Liver (tissue), 3 donors: ENCODE measurements at regions not wholly inside any gene's neighbourhood (a gene's known extent, or its start where the extent isn't known, plus 50 kb on each side); places are given as distances from the start of the nearest gene placed in this dataset.

Source experiments
- GABPA ChIP-seq, 2 donors: IDR thresholded peaks in 1 of 2; conservative IDR thresholded peaks in 1 of 2; 2 replicates each; pipeline ENCODE4 v1.6.1; 2016; ENCODE audit warnings: antibody characterized with exemption in 2 of 2, mild to moderate bottlenecking in 1 of 2, moderate library complexity in 1 of 2
- HNF4G ChIP-seq: IDR thresholded peaks from 2 replicates; pipeline ENCODE4 v1.6.1; 2016; ENCODE audit warnings: antibody characterized with exemption
- JUND ChIP-seq, 2 donors: IDR thresholded peaks; 2 replicates each; pipeline ENCODE4 v1.6.1; 2016; ENCODE audit warnings: antibody characterized with exemption in 2 of 2
- TAF1 ChIP-seq: conservative IDR thresholded peaks from 2 replicates; pipeline ENCODE4 v1.6.1; 2016; ENCODE audit warnings: antibody characterized with exemption, mild to moderate bottlenecking
- YY1 ChIP-seq: IDR thresholded peaks from 2 replicates; pipeline ENCODE4 v1.6.1; 2016; ENCODE audit warnings: antibody characterized with exemption, mild to moderate bottlenecking
- TF ChIP-seq, protein P1 (sequence below): fragments of 150-350 bp; IDR thresholded peaks from 2 replicates; pipeline ENCODE4 v1.5.1; 2017; ENCODE audit warnings: improper control_type of control experiment, low read depth, low read length; ENCODE audit not compliant: missing input control
- TF ChIP-seq, protein P2 (sequence below): IDR thresholded peaks from 2 replicates; pipeline ENCODE4 v1.6.1; 2016; ENCODE audit warnings: antibody characterized with exemption, mild to moderate bottlenecking
- donor health status: healthy.
- donor health status: healthy.

DNA sequence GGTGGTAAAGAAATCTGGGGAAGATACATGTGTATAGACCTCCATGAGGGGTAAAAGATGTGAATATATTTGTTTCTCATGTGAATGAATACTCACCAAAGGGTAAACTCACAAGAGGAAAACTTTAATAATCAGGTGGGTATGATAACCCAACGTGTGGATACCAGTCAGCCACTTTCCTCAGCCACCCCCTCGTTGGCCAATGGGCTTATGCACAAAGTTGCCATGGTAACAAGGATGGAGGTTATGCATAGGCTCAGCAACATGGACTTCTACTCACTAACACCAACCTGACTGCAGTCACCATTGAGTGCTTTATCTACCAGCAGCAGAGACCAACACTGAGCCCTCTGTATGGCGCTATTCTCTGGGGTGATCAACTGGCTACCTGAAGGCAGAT, 424.4 kb downstream of the DUSP10 start:
- TF ChIP-seq, protein P1, sequence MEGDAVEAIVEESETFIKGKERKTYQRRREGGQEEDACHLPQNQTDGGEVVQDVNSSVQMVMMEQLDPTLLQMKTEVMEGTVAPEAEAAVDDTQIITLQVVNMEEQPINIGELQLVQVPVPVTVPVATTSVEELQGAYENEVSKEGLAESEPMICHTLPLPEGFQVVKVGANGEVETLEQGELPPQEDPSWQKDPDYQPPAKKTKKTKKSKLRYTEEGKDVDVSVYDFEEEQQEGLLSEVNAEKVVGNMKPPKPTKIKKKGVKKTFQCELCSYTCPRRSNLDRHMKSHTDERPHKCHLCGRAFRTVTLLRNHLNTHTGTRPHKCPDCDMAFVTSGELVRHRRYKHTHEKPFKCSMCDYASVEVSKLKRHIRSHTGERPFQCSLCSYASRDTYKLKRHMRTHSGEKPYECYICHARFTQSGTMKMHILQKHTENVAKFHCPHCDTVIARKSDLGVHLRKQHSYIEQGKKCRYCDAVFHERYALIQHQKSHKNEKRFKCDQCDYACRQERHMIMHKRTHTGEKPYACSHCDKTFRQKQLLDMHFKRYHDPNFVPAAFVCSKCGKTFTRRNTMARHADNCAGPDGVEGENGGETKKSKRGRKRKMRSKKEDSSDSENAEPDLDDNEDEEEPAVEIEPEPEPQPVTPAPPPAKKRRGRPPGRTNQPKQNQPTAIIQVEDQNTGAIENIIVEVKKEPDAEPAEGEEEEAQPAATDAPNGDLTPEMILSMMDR, result no peak
- TF ChIP-seq GABPA (IDR thresholded peaks at IDR 0.05 in 1 of 2, conservative IDR thresholded peaks at IDR 0.05 in 1 of 2) (no peak), JUND (IDR thresholded peaks at IDR 0.05) (no peak), YY1 (no peak), HNF4G (no peak), TAF1 (no peak)
- TF ChIP-seq, protein P2, sequence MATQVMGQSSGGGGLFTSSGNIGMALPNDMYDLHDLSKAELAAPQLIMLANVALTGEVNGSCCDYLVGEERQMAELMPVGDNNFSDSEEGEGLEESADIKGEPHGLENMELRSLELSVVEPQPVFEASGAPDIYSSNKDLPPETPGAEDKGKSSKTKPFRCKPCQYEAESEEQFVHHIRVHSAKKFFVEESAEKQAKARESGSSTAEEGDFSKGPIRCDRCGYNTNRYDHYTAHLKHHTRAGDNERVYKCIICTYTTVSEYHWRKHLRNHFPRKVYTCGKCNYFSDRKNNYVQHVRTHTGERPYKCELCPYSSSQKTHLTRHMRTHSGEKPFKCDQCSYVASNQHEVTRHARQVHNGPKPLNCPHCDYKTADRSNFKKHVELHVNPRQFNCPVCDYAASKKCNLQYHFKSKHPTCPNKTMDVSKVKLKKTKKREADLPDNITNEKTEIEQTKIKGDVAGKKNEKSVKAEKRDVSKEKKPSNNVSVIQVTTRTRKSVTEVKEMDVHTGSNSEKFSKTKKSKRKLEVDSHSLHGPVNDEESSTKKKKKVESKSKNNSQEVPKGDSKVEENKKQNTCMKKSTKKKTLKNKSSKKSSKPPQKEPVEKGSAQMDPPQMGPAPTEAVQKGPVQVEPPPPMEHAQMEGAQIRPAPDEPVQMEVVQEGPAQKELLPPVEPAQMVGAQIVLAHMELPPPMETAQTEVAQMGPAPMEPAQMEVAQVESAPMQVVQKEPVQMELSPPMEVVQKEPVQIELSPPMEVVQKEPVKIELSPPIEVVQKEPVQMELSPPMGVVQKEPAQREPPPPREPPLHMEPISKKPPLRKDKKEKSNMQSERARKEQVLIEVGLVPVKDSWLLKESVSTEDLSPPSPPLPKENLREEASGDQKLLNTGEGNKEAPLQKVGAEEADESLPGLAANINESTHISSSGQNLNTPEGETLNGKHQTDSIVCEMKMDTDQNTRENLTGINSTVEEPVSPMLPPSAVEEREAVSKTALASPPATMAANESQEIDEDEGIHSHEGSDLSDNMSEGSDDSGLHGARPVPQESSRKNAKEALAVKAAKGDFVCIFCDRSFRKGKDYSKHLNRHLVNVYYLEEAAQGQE, result no peak
